Psoas muscle (tissue), 7 donors: ENCODE measurements at regions not wholly inside any gene's neighbourhood (a gene's known extent, or its start where the extent isn't known, plus 50 kb on each side); places are given as distances from the start of the nearest gene placed in this dataset.
"Not testable (repeated sequence)": the region's sequence is repeated elsewhere in the genome, so short reads cannot be mapped to it uniquely, and the experiment has no call there.

Experiments used
- ATAC-seq, 4 donors: fragments of 200-7000 bp; cut with Tn5 transposase; one replicate each; pipeline ENCODE4 v1.9.1; 2020; ENCODE audit warnings: moderate library complexity in 3 of 4, mild to moderate bottlenecking in 2 of 4
- DNase-seq, 2 donors: peaks; one replicate each; pipeline ENCODE4 v3.0.0-alpha.2; 2020
- H3K27ac ChIP-seq: fragments of 200-600 bp; one replicate; pipeline ENCODE4 v1.8.0; 2022
- H3K27me3 ChIP-seq, 3 donors: fragments of 200-600 bp in 1 of 3; one replicate each; pipeline versions ENCODE4 v1.6.1 to v1.8.0; 2013 to 2022; ENCODE audit warnings: low read length in 2 of 3, mild to moderate bottlenecking in 2 of 3, moderate library complexity in 1 of 3; ENCODE audit not compliant: insufficient read depth in 3 of 3
- H3K36me3 ChIP-seq, 2 donors: fragments of 200-600 bp in 1 of 2; one replicate each; pipeline versions ENCODE4 v1.6.1 to v1.8.0; 2013 to 2022; ENCODE audit warnings: low read depth in 1 of 2, mild to moderate bottlenecking in 1 of 2, moderate library complexity in 1 of 2; ENCODE audit not compliant: insufficient read depth in 1 of 2
- H3K4me1 ChIP-seq: fragments of 200-600 bp; one replicate; pipeline ENCODE4 v1.8.0; 2022
- H3K4me3 ChIP-seq: fragments of 200-600 bp; one replicate; pipeline ENCODE4 v1.8.0; 2022; ENCODE audit warnings: mild to moderate bottlenecking
- H3K9me3 ChIP-seq: fragments of 200-600 bp; one replicate; pipeline ENCODE4 v1.8.0; 2022
- WGBS, 3 donors: extraction: QIAGEN DNeasy Blood & Tissue Kit; methylation state at CpG; one replicate each; pipeline versions ENCODE4 v1.1.6 to v1.1.7; 2013; 5-methylcytosine and 5-hydroxymethylcytosine counted together
- intact Hi-C, 2 donors: fragments of 100-400 bp; cut with DNase I; formaldehyde crosslinking; loops; one replicate each; pipeline versions ENCODE4 v1.11.0 to v1.14.2; 2022
- TF ChIP-seq, protein P1 (sequence below): fragments of 200-600 bp; IDR thresholded peaks from one replicate; pipeline ENCODE4 v1.8.0; 2022; ENCODE audit warnings: antibody characterized with exemption
- donor health status: healthy with polysubstance abuse.
- donor health status: DM: no; HTN: no; CAD: no; lungs with moderate emphysema.
- donor health status: Bipolar disorder and iron deficiency.
- donor health status: healthy.
- donor health status: DM: yes; HTN: yes; CAD: no.
- donor health status: DM: no; HTN: no; CAD: no.
- donor health status: DM: yes; HTN: yes; CAD: no.

DNA sequence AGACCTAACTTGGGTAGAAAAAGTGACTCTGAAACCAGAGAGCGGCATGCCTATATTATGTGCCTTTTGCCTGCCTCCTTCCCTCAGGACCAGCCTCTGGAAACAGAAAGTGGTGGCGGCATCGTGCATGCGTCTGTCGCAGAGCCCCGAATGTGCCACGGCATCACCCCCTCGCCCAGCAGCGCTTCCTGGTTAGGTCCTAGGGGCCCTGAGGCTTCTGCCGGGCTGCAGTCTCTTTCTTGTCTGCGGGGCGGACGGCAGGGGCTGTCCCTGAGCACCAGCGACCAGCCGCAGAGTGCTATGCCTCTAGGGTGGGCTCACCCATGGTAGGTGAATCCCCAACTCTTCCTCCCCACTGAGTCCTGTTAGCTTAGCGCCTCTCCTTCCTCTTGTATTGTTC is 68.7 kb downstream of the VSIG4 start:
- intact Hi-C loops, result no loop called here
- Histone ChIP-seq H3K9me3 (no peaks in the 10 kb centered on the region), H3K27ac (no peak overlapping the region), H3K36me3 (no peaks in the 10 kb centered on the region), H3K27me3 (peaks cover 0 to 15% (median 0%) of the 10 kb centered on the region in 3 donors), H3K4me1 (no peaks in the 10 kb centered on the region), H3K4me3 (no peak overlapping the region)
- no peak for ATAC-seq
- TF ChIP-seq, protein P1, sequence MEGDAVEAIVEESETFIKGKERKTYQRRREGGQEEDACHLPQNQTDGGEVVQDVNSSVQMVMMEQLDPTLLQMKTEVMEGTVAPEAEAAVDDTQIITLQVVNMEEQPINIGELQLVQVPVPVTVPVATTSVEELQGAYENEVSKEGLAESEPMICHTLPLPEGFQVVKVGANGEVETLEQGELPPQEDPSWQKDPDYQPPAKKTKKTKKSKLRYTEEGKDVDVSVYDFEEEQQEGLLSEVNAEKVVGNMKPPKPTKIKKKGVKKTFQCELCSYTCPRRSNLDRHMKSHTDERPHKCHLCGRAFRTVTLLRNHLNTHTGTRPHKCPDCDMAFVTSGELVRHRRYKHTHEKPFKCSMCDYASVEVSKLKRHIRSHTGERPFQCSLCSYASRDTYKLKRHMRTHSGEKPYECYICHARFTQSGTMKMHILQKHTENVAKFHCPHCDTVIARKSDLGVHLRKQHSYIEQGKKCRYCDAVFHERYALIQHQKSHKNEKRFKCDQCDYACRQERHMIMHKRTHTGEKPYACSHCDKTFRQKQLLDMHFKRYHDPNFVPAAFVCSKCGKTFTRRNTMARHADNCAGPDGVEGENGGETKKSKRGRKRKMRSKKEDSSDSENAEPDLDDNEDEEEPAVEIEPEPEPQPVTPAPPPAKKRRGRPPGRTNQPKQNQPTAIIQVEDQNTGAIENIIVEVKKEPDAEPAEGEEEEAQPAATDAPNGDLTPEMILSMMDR, result no peak
- WGBS, 3 donors, result 29 to 47% (median 46%) methylated on average over 14 to 16 of the region's 16 CpGs
- DNase-seq, result no peak

DNA sequence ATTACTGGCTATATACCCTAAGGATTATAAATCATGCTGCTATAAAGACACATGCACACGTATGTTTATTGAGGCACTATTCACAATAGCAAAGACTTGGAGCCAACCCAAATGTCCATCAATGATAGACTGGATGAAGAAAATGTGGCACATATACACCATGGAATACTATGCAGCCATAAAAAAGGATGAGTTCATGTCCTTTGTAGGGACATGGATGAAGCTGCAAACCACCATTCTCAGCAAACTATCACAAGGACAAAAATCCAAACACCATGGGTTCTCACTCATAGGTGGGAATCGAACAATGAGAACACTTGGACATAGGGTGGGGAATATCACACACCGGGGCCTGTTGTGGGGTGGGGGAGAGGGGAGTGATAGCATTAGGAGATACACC is 72.7 kb downstream of the VSIG4 start:
- H3K27ac ChIP-seq, H3K4me1 ChIP-seq, H3K9me3 ChIP-seq, H3K4me3 ChIP-seq, intact Hi-C loops, ATAC-seq, DNase-seq, H3K36me3 ChIP-seq: not testable (repeated sequence)
- H3K27me3 ChIP-seq, result peaks cover 0 to 11% (median 0%) of the 10 kb centered on the region in 3 donors
- 83 to 98% (median 94%) methylated on average over 3 of the region's 3 CpGs for WGBS, 3 donors

DNA sequence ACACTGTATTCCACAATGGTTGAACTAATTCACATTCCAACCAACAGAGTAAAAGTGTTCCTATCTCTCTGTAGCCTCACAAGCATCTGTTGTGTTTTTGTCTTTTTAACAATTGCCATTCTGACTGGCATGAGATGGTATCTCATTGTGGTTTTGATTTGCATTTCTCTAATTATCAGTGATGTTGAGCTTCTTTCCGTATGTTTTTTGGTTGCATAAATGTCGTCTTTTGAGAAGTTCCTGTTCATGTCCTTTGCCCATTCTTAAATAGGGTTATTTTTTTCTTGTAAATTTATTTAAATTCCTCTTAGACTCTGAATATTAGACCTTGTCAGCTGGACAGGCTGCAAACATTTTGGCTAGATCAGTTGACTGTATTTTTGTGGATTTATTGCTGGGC is 78.2 kb downstream of the VSIG4 start:
- Histone ChIP-seq H3K27me3 (peaks cover 0 to 15% (median 0%) of the 10 kb centered on the region in 3 donors), H3K36me3 (no peaks in the 10 kb centered on the region), H3K4me1 (no peaks in the 10 kb centered on the region), H3K9me3 (no peaks in the 10 kb centered on the region), H3K27ac (no peak overlapping the region), H3K4me3 (no peak overlapping the region)
- WGBS, 3 donors, result 82 to 94% (median 84%) methylated on average over 2 of the region's 2 CpGs
- intact Hi-C loops, result no loop called here
- TF ChIP-seq, protein P1, result no peak
- ATAC-seq (no peak), DNase-seq (no peak)

DNA sequence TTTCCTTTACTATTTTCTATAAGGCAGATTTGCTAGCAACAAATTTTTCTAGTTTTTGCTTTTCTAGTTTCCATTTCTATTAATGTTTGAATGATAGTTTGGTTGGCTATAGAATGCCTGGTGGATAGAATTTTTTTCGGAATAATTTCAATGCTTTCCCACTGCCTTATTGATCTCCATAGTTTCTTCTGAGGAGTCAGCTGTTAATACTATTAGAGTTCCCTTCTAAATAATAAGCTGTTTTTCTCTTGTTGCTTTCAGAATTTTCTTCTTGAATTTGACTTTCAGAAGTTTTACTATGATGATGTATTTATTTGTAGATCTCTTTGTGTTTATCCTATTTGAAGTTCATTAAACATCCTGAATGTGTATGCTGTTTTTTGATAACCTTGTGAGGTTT is 91.8 kb downstream of the VSIG4 start:
- intact Hi-C loops, result no loop called here
- no peaks in the 10 kb centered on the region for H3K4me1 ChIP-seq
- peaks cover 8% of the 10 kb centered on the region for H3K9me3 ChIP-seq
- 71 to 100% (median 93%) methylated on average over 1 of the region's 1 CpG for WGBS, 3 donors
- H3K36me3 ChIP-seq, result no peaks in the 10 kb centered on the region
- H3K4me3 ChIP-seq, result no peak overlapping the region
- H3K27me3 ChIP-seq, result no peaks in the 10 kb centered on the region
- TF ChIP-seq, protein P1, result no peak
- H3K27ac ChIP-seq, result no peak overlapping the region
- DNase-seq, result no peak
- no peak for ATAC-seq

DNA sequence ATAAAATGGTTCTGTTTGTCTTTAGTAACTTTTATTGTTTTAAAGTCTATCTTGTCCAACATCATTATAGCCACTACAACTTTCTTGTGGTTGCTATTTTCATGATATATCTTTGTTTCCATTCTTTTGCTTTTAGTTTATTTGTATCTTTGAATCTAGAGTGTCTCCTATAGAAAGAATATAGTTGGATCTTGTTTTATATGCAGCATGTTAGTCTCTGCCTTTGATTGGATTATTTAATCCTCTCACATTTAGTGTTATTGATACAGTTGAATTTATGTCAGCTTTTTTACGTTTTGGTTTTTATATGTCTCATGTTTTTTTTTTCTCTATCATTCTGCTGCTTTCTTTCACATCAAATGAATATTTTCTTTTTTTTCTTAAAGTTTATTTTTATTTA is 98.1 kb downstream of the VSIG4 start:
- no peak for ATAC-seq
- Histone ChIP-seq H3K36me3 (no peaks in the 10 kb centered on the region), H3K4me3 (no peak overlapping the region), H3K27me3 (no peaks in the 10 kb centered on the region), H3K4me1 (no peaks in the 10 kb centered on the region), H3K9me3 (peaks cover 24% of the 10 kb centered on the region), H3K27ac (no peak overlapping the region)
- intact Hi-C loops, result no loop called here
- TF ChIP-seq, protein P1, result no peak
- DNase-seq, result no peak
- 50 to 59% (median 59%) methylated on average over 1 of the region's 1 CpG for WGBS, 3 donors
